Endothelial cell (in vitro differentiated cells): ENCODE measurements at regions not wholly inside any gene's neighbourhood (a gene's known extent, or its start where the extent isn't known, plus 50 kb on each side); places are given as distances from the start of the nearest gene placed in this dataset.

ENCODE experiments used
- DNase-seq: peaks from one replicate; pipeline ENCODE4 v3.0.0; 2021; ENCODE audit warnings: low spot score
- H3K27ac Mint-ChIP-seq: one replicate; pipeline ENCODE4 v1.8.0; 2021; ENCODE audit warnings: mixed read lengths, inconsistent platforms; ENCODE audit not compliant: unreplicated experiment
- H3K27me3 Mint-ChIP-seq: one replicate; pipeline ENCODE4 v1.8.0; 2021; ENCODE audit warnings: mild to moderate bottlenecking, moderate library complexity, mixed read lengths, inconsistent platforms; ENCODE audit not compliant: unreplicated experiment
- H3K36me3 Mint-ChIP-seq: one replicate; pipeline ENCODE4 v1.8.0; 2021; ENCODE audit warnings: mild to moderate bottlenecking, low read depth, mixed read lengths, inconsistent platforms; ENCODE audit not compliant: unreplicated experiment
- H3K4me1 Mint-ChIP-seq: one replicate; pipeline ENCODE4 v1.8.0; 2021; ENCODE audit warnings: mild to moderate bottlenecking, mixed read lengths, inconsistent platforms; ENCODE audit not compliant: unreplicated experiment
- H3K4me3 Mint-ChIP-seq: one replicate; pipeline ENCODE4 v1.8.0; 2021; ENCODE audit warnings: mild to moderate bottlenecking, mixed read lengths, inconsistent platforms; ENCODE audit not compliant: unreplicated experiment
- H3K9me3 Mint-ChIP-seq: one replicate; pipeline ENCODE4 v1.8.0; 2021; ENCODE audit warnings: mixed read lengths, inconsistent platforms; ENCODE audit not compliant: unreplicated experiment
- CTCF ChIP-seq: fragments of 200-600 bp; sonication (generic); IDR thresholded peaks from one replicate; pipeline ENCODE4 v1.5.0; 2021; ENCODE audit warnings: antibody characterized with exemption; ENCODE audit not compliant: unreplicated experiment

GRCh38 chr15:97678656-97679055 is 281.8 kb upstream of the ARRDC4 start:
- no peak for TF ChIP-seq CTCF
- H3K36me3 Mint-ChIP-seq = no peaks in the 10 kb centered on the region
- H3K4me3 Mint-ChIP-seq = no peak overlapping the region
- no peak for DNase-seq
- no peak overlapping the region for H3K27ac Mint-ChIP-seq
- no peaks in the 10 kb centered on the region for H3K27me3 Mint-ChIP-seq
- no peaks in the 10 kb centered on the region for H3K4me1 Mint-ChIP-seq
- no peaks in the 10 kb centered on the region for H3K9me3 Mint-ChIP-seq

DNA sequence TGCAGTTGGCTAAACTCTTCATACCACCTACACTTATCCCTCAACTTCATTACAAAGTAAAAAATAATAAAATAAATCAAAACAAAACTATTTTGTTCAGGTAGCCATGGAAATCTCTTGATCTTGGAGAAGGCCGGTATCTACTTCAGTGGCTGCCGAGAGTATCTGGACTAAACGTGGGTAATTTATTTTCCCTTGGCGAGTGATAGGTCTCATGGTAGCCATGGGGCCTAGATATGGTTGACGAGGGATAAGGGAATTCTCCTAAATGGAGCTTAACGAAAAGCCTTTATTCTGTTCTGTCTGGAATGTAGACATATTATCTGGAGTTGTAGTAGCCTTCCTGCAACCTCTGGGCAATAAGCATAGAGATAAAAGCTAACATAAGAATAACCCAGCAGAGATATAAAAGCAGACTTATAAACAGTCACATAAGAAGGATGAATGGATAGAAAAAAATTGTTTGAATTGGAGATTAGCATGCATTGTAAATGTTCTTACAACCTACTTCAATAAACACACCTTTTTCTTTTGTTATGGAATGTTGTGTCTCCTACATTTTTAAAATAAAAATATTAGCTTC is 281.3 kb upstream of the ARRDC4 start:
- Mint-ChIP-seq H3K4me1 (peaks cover 2% of the 10 kb centered on the region), H3K27me3 (no peaks in the 10 kb centered on the region), H3K9me3 (no peaks in the 10 kb centered on the region), H3K36me3 (no peaks in the 10 kb centered on the region), H3K4me3 (no peak overlapping the region), H3K27ac (no peak overlapping the region)
- TF ChIP-seq CTCF = no peak
- DNase-seq = no peak

DNA sequence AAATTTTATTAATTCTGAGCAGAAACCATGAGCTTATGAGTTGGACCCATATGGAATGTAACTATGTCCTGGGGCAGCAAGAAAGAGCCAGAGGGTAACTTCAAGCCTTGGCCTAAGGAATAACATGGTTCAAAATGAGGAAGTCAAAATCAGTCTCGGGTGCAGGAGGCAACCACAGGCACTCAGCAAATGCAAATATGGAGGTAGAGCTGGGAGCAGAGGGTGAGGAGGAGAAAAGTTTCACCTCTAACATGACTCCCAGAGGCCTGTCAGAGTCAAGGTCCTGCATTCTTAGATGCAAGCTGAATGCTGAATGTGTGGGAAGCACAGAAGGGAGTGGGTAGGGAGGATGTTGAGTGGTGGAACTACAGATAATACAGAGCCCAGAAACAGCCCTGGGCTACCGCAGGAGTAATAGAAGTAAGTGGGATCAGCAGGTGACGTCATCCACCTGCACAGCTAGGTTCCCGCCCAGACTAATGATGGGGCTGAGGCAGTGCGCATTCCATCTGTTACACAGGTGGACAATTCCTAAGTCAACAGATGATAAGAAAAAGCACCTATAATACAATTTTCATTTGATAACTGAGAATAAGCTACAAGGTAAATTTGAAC is 279.8 kb upstream of the ARRDC4 start:
- Mint-ChIP-seq H3K4me1 (peaks cover 4% of the 10 kb centered on the region), H3K27ac (no peak overlapping the region), H3K4me3 (no peak overlapping the region), H3K9me3 (no peaks in the 10 kb centered on the region), H3K36me3 (no peaks in the 10 kb centered on the region), H3K27me3 (peaks cover 1% of the 10 kb centered on the region)
- no peak for TF ChIP-seq CTCF
- DNase-seq = no peak

DNA sequence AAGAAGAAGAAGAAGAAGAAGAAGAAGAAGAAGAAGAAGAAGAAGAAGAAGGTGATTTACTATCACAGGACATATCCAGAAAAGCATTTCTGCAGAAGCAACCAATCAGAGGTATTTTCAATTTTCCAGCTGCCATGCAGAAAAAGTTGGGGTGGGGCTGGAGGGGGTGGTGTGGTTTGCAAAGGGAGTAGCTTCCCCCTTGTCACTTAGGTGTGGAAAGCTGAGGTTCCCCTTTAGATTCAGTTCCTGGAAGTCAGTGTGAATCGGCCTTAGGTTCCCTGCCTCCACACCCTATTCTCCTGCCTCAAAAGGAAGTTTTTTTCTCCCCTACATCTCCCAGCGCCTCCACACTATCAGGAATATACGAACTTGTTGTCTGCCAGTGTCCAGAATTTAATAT is 276.7 kb upstream of the ARRDC4 start:
- Mint-ChIP-seq H3K9me3 (no peaks in the 10 kb centered on the region), H3K27ac (no peak overlapping the region), H3K4me1 (peaks cover 4% of the 10 kb centered on the region), H3K36me3 (no peaks in the 10 kb centered on the region), H3K4me3 (no peak overlapping the region), H3K27me3 (peaks cover 1% of the 10 kb centered on the region)
- no peak for TF ChIP-seq CTCF
- DNase-seq = no peak

- no peak overlapping the region for H3K27ac Mint-ChIP-seq
- no peak overlapping the region for H3K4me3 Mint-ChIP-seq
- no peak for TF ChIP-seq CTCF
- H3K4me1 Mint-ChIP-seq = peaks cover 4% of the 10 kb centered on the region
- no peaks in the 10 kb centered on the region for H3K9me3 Mint-ChIP-seq
- H3K27me3 Mint-ChIP-seq = peaks cover 1% of the 10 kb centered on the region
- H3K36me3 Mint-ChIP-seq = no peaks in the 10 kb centered on the region
- no peak for DNase-seq
These were observed 276.3 kb upstream of the ARRDC4 start for GRCh38 chr15:97684249-97684648.
